ENCODE measurements at regions not wholly inside any gene's neighbourhood (a gene's known extent, or its start where the extent isn't known, plus 50 kb on each side); places are given as distances from the start of the nearest gene placed in this dataset.

DNA sequence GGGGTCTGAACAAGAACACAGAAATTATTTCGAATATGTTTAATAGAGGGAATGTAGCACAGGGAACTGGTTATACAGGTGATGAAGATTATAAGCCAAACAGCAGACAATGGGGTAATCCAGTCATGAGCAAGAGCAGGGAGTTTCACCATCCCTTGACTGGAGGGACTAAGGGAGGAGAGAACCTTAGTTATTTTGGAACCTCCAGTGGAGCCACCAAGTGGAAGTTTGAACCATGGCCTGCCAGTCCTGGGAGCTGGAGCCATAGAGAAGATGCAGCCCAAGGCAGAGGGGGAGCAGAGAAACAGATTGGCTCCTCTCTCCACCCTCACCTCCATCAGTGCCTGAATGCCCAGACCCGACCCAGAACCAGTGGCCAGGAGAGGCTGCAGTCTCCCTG, 264.6 kb upstream of the RASGEF1B start:
- Mint-ChIP-seq H3K27me3 (ENCODE audit: unreplicated experiment) (no peaks in the 10 kb centered on the region), H3K4me1 (ENCODE audit: low read depth, unreplicated experiment) (peaks cover 15% of the 10 kb centered on the region), H3K9me3 (ENCODE audit: unreplicated experiment) (no peaks in the 10 kb centered on the region), H3K4me3 (ENCODE audit: unreplicated experiment) (no peak overlapping the region), H3K36me3 (ENCODE audit: unreplicated experiment) (peaks cover 6% of the 10 kb centered on the region), H3K27ac (ENCODE audit: unreplicated experiment) (no peak overlapping the region)
- no peak for DNase-seq
- no peak for TF ChIP-seq CTCF (IDR thresholded peaks at IDR 0.05; ENCODE audit: partially characterized antibody, unreplicated experiment)

DNA sequence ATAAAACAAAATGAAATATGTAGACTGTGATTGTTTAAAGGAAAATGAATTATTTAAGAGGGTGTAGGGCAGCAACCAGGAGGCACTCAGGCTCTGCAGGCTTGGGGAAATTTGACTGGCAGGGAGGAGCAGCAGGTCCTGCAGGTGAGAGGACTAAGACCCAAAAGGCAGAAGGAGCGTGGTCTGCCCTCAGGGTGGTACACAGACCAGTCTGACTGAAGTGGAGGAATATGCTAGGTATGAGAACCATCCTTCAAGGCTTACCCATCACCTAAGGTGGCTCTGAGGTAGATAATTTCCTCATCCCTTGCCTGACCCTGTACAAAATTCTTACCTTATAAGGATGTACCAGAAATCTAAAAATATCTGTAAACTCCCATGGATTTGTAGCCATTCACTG, 261.3 kb upstream of the RASGEF1B start:
- no peak for DNase-seq
- TF ChIP-seq CTCF (IDR thresholded peaks at IDR 0.05; ENCODE audit: partially characterized antibody, unreplicated experiment): no peak
- Mint-ChIP-seq H3K4me3 (ENCODE audit: unreplicated experiment) (no peak overlapping the region), H3K27ac (ENCODE audit: unreplicated experiment) (no peak overlapping the region), H3K27me3 (ENCODE audit: unreplicated experiment) (no peaks in the 10 kb centered on the region), H3K9me3 (ENCODE audit: unreplicated experiment) (peaks cover 2% of the 10 kb centered on the region), H3K4me1 (ENCODE audit: low read depth, unreplicated experiment) (peaks cover 4% of the 10 kb centered on the region), H3K36me3 (ENCODE audit: unreplicated experiment) (peaks cover 18% of the 10 kb centered on the region)

DNA sequence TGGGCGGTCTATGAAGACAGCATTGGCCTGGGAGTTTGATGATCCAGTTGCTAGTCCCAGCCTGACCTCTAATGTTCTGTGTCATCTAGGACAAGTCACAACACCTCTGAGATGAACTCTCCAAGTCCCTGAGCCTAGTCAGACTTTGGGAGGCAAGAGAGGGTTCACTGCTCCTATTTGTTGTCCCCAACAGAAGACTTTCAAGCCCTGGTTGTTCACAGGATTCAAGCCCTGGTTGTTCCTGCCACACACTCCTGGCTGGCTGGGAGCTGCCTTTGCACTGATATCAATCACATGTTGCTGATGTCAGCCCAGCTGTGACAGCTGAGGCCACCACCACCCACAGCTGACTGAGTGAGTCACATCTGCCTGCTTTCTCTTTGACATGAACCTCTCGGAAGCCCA, 253.2 kb upstream of the RASGEF1B start:
- peak; percentile 72 for DNase-seq
- peaks cover 42% of the 10 kb centered on the region for H3K4me1 Mint-ChIP-seq (ENCODE audit: low read depth, unreplicated experiment)
- H3K36me3 Mint-ChIP-seq (ENCODE audit: unreplicated experiment): peaks cover 16% of the 10 kb centered on the region
- peak overlapping the region; percentile 79 for H3K4me3 Mint-ChIP-seq (ENCODE audit: unreplicated experiment)
- no peak for TF ChIP-seq CTCF (IDR thresholded peaks at IDR 0.05; ENCODE audit: partially characterized antibody, unreplicated experiment)
- H3K27ac Mint-ChIP-seq (ENCODE audit: unreplicated experiment): peak overlapping the region; percentile 97
- H3K9me3 Mint-ChIP-seq (ENCODE audit: unreplicated experiment): peaks cover 17% of the 10 kb centered on the region
- H3K27me3 Mint-ChIP-seq (ENCODE audit: unreplicated experiment): peaks cover 17% of the 10 kb centered on the region

GRCh38 chr4:81723927-81724587, 252.3 kb upstream of the RASGEF1B start:
- Mint-ChIP-seq H3K4me1 (ENCODE audit: low read depth, unreplicated experiment) (peaks cover 42% of the 10 kb centered on the region), H3K36me3 (ENCODE audit: unreplicated experiment) (peaks cover 16% of the 10 kb centered on the region), H3K27ac (ENCODE audit: unreplicated experiment) (peak overlapping the region; percentile 99), H3K9me3 (ENCODE audit: unreplicated experiment) (peaks cover 17% of the 10 kb centered on the region), H3K4me3 (ENCODE audit: unreplicated experiment) (peak overlapping the region; percentile 81), H3K27me3 (ENCODE audit: unreplicated experiment) (peaks cover 17% of the 10 kb centered on the region)
- no peak for TF ChIP-seq CTCF (IDR thresholded peaks at IDR 0.05; ENCODE audit: partially characterized antibody, unreplicated experiment)
- no peak for DNase-seq

DNA sequence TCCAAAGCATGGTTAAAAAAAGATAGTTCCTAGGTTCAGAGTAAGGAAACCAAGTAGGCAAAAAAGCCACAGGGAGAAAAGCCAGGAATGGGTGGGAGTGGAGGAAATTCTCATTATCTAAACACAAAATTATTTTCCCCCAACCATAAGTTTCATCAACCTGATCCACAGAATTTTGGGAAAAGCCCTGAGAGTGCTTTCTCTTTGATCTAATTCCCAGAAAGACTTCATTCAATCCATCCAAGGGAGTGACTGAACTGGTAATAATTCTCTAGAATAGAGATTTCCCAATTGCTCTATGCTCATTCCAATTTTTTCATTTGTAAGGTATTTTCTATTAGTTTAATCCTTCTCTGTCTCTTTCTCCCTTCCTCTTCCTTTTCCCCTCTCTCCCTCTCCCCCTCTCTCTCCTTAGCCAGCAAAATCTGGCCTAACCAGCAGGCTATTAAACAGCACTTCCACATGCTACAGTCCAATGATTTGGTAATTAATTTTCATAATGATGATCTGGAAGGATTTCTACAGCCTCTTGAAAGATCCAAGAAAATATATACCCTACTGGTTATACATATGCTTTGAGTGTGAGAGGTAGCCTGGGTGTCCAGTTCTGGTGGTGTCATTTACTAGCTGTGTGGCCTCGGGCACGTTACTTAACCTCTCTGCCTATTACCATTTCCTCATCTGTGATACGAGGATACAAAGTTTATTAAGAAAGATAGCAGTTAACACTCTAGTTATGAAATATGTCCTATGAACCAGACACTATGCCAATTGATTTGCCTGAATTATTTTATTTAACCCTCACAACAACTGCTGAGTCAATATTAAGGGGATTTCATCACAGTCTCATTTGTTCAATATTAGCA, 251.5 kb upstream of the RASGEF1B start:
- Mint-ChIP-seq H3K9me3 (ENCODE audit: unreplicated experiment) (peaks cover 17% of the 10 kb centered on the region), H3K4me1 (ENCODE audit: low read depth, unreplicated experiment) (peaks cover 48% of the 10 kb centered on the region), H3K36me3 (ENCODE audit: unreplicated experiment) (peaks cover 8% of the 10 kb centered on the region), H3K27ac (ENCODE audit: unreplicated experiment) (peak overlapping the region; percentile 99), H3K4me3 (ENCODE audit: unreplicated experiment) (peak overlapping the region; percentile 81), H3K27me3 (ENCODE audit: unreplicated experiment) (peaks cover 17% of the 10 kb centered on the region)
- no peak for DNase-seq
- no peak for TF ChIP-seq CTCF (IDR thresholded peaks at IDR 0.05; ENCODE audit: partially characterized antibody, unreplicated experiment)
